HG03558 (cell line): ENCODE measurements at regions not wholly inside any gene's neighbourhood (a gene's known extent, or its start where the extent isn't known, plus 50 kb on each side); places are given as distances from the start of the nearest gene placed in this dataset.

Experiments
- ATAC-seq: cut with Tn5 transposase; IDR thresholded peaks from one replicate; pipeline ENCODE4 v1.9.1; 2021; ENCODE audit warnings: moderate number of reproducible peaks; ENCODE audit not compliant: unreplicated experiment; ENCODE audit errors: extremely low read depth

DNA sequence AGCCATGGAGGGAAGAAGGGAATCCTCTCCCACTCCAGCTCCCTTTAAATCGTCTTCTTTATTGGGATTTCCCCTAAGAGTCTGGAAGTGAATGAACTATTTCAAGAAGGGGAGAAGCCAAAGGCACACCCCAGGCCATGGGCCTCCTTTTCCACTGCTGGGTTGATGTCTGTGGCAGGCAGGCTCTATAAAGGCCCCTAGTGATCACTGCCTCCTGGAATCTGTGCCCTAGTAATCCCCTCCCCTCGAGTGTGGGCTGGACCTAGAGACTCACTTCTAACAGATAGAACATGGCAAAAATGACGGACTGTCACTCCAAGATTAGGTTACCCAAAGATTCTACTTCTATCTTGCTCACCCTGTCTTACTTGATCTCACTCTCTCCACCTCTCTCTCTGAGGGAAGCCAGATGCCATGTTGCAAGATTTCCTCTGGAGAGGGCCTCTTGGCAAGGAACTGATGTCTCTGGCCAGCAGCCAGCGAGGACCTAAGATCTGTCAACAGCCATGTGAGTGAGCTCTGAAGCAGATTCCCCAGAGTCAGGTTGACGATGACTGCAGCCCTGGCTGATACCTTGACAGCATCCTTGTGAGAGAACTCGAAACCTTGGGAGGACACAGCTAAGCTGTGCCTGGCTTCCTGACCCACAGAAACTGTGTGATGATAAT lies 444.8 kb downstream of the SOX6 start:
- no peak for ATAC-seq

DNA sequence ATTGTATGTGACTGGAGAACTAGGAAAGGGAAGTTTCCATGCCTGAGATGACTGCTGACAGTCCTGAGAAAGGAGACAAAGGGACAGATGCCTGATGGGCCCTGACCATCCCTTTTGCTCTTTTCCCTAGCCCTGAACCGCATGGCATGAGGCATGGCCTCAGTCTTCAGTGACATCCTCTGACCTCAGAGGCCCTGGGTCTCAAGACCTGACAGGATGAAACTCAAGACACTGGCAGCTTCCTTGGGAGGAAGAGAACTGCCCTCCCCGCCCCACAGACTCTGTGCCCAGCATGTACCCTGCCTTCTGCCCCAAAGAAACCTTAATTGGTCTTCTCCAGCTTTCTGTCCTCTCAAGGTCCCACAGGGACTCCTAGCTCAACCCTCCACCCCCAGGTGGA lies 444.1 kb downstream of the SOX6 start:
- ATAC-seq, result no peak

DNA sequence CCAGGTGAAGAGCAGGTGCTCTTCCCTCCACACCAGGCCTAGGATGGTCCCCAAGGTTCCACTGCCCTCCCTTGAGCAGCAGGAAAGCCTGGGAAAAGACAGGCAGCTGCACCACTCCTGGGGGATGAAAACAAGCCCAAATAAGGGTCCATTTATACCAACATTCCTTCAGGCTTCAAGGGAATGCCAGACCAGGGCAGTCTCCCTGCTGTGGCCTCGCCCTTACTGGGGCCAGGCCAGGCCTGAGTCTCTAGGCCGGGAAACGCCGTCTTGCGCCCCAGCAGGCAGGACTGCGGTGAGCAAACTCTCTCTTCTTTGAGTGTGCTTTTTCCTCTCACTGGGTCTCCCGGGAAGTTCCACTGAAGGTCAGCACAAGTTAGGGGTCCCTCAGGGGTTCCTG lies 443.5 kb downstream of the SOX6 start:
- ATAC-seq, result no peak

DNA sequence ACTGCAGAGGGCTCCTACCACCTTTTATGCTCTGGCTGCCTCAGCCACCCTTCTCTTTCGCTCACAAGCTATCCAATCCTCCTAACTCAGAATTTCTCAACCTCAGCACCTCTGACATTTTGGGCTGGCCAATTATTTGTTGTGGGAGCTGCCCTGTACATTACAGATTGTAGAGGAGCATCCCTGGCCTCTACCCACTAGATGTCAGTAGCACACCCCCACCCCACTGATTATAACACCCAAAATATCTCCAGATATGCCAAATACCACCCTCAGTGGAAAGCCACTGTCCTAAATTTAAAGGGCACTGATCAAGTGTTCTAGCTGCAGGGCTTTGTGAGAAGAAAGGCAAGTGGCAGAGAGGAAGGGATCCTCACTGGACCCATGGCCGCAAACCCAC lies 443.1 kb downstream of the SOX6 start:
- no peak for ATAC-seq
